ENCODE measurements at regions not wholly inside any gene's neighbourhood (a gene's known extent, or its start where the extent isn't known, plus 50 kb on each side); places are given as distances from the start of the nearest gene placed in this dataset.

GRCh38 chr2:37471994-37472393 is 127.6 kb downstream of the QPCT start:
- DNase-seq (ENCODE audit: low read depth in 2 of 2) = no peak

GRCh38 chr2:37472959-37473358 is 128.5 kb downstream of the QPCT start:
- no peak for DNase-seq (ENCODE audit: low read depth in 2 of 2)

GRCh38 chr2:37476411-37476810 is 132.0 kb downstream of the QPCT start:
- no peak for DNase-seq (ENCODE audit: low read depth in 2 of 2)

- no peak for DNase-seq (ENCODE audit: low read depth in 2 of 2)
These were observed 133.5 kb downstream of the QPCT start for GRCh38 chr2:37477921-37478320.

GRCh38 chr2:37481244-37481643 is 136.8 kb downstream of the QPCT start:
- no peak for DNase-seq (ENCODE audit: low read depth in 2 of 2)

- DNase-seq (ENCODE audit: low read depth in 2 of 2) = no peak
These were observed 144.6 kb downstream of the QPCT start for GRCh38 chr2:37489041-37489456.

- DNase-seq (ENCODE audit: low read depth in 2 of 2) = no peak
These were observed 145.1 kb downstream of the QPCT start for GRCh38 chr2:37489536-37489935.

- no peak for DNase-seq (ENCODE audit: low read depth in 2 of 2)
These were observed 149.0 kb downstream of the QPCT start for GRCh38 chr2:37493425-37493824.

- no peak for DNase-seq (ENCODE audit: low read depth in 2 of 2)
These were observed 154.7 kb downstream of the QPCT start for GRCh38 chr2:37499113-37499512.

GRCh38 chr2:37500031-37500430 is 155.6 kb downstream of the QPCT start:
- no peak for DNase-seq (ENCODE audit: low read depth in 2 of 2)

GRCh38 chr2:37501113-37501512 is 156.7 kb downstream of the QPCT start:
- DNase-seq (ENCODE audit: low read depth in 2 of 2) = no peak

GRCh38 chr2:37506407-37507050 is 162.1 kb downstream of the QPCT start:
- no peak for DNase-seq (ENCODE audit: low read depth in 2 of 2)

GRCh38 chr2:37507051-37507410 is 162.6 kb downstream of the QPCT start:
- no peak for DNase-seq (ENCODE audit: low read depth in 2 of 2)

- no peak for DNase-seq (ENCODE audit: low read depth in 2 of 2)
These were observed 163.3 kb downstream of the QPCT start for GRCh38 chr2:37507703-37508102.

GRCh38 chr2:37512971-37513370 is 158.5 kb downstream of the CDC42EP3 start:
- no peak for DNase-seq (ENCODE audit: low read depth in 2 of 2)

- no peak for DNase-seq (ENCODE audit: low read depth in 2 of 2)
These were observed 147.6 kb downstream of the CDC42EP3 start for GRCh38 chr2:37523814-37524362.

- no peak for DNase-seq (ENCODE audit: low read depth in 2 of 2)
These were observed 145.1 kb downstream of the CDC42EP3 start for GRCh38 chr2:37526323-37526722.

GRCh38 chr2:37526856-37527255 is 144.6 kb downstream of the CDC42EP3 start:
- no peak for DNase-seq (ENCODE audit: low read depth in 2 of 2)

GRCh38 chr2:37527361-37527760 is 144.1 kb downstream of the CDC42EP3 start:
- DNase-seq (ENCODE audit: low read depth in 2 of 2) = no peak

GRCh38 chr2:37529830-37530415 is 141.5 kb downstream of the CDC42EP3 start:
- DNase-seq (ENCODE audit: low read depth in 2 of 2) = no peak

GRCh38 chr2:37532503-37532902 is 138.9 kb downstream of the CDC42EP3 start:
- no peak for DNase-seq (ENCODE audit: low read depth in 2 of 2)

- no peak for DNase-seq (ENCODE audit: low read depth in 2 of 2)
These were observed 134.1 kb downstream of the CDC42EP3 start for GRCh38 chr2:37537316-37537715.

- no peak for DNase-seq (ENCODE audit: low read depth in 2 of 2)
These were observed 129.9 kb downstream of the CDC42EP3 start for GRCh38 chr2:37541516-37541915.
